ENCODE measurements at regions not wholly inside any gene's neighbourhood (a gene's known extent, or its start where the extent isn't known, plus 50 kb on each side); places are given as distances from the start of the nearest gene placed in this dataset.

- Histone ChIP-seq H2AFZ (ENCODE audit: low read length) (no peak overlapping the region), H3K27me3 (ENCODE audit: control insufficient read depth, insufficient read depth, low read length) (no peaks in the 10 kb centered on the region), H3K4me3 (replicated peaks in 1 of 4; ENCODE audit: control extremely low read depth in 1 of 4, insufficient read depth in 1 of 4, low read depth in 3 of 4, low read length in 4 of 4) (no peak overlapping the region), H3K4me1 (ENCODE audit: control insufficient read depth, extremely low read depth, insufficient read depth, low read length) (no peaks in the 10 kb centered on the region), H4K20me1 (ENCODE audit: control insufficient read depth, extremely low read depth, insufficient read depth, low read length) (no peaks in the 10 kb centered on the region), H3K79me2 (ENCODE audit: control insufficient read depth, insufficient read depth, low read length) (no peaks in the 10 kb centered on the region), H3K4me2 (ENCODE audit: extremely low read depth, insufficient read depth, low read length) (no peak overlapping the region), H3K27ac (ENCODE audit: insufficient read depth, low read length) (no peak overlapping the region), H3K36me3 (ENCODE audit: control insufficient read depth, insufficient read depth, low read length) (no peaks in the 10 kb centered on the region), H3K9ac (ENCODE audit: insufficient read depth, low read length) (no peak overlapping the region), H3K9me3 (ENCODE audit: control insufficient read depth, insufficient read depth, low read depth, low read length) (no peaks in the 10 kb centered on the region)
- TF ChIP-seq EZH2 (IDR thresholded peaks at IDR 0.05; ENCODE audit: low read length, missing control alignments) (no peak), CTCF (conservative IDR thresholded peaks at IDR 0.05 in 1 of 2, IDR thresholded peaks at IDR 0.05 in 1 of 2; ENCODE audit: low read depth in 1 of 2, low read length in 2 of 2) (no peak)
- DNase-seq (ENCODE audit: low read depth in 2 of 2), result peak in 1 of 2 donors; percentile 64
Measured at GRCh38 chr5:158050421-158050820, 191.5 kb upstream of the CLINT1 start.

GRCh38 chr5:158049459-158049858 is 190.5 kb upstream of the CLINT1 start:
- no peaks in the 10 kb centered on the region for H3K79me2 ChIP-seq (ENCODE audit: control insufficient read depth, insufficient read depth, low read length)
- no peak overlapping the region for H2AFZ ChIP-seq (ENCODE audit: low read length)
- no peak overlapping the region for H3K27ac ChIP-seq (ENCODE audit: insufficient read depth, low read length)
- H3K9ac ChIP-seq (ENCODE audit: insufficient read depth, low read length), result no peak overlapping the region
- no peaks in the 10 kb centered on the region for H4K20me1 ChIP-seq (ENCODE audit: control insufficient read depth, extremely low read depth, insufficient read depth, low read length)
- no peak overlapping the region for H3K4me2 ChIP-seq (ENCODE audit: extremely low read depth, insufficient read depth, low read length)
- no peak for DNase-seq (ENCODE audit: low read depth in 2 of 2)
- TF ChIP-seq CTCF (conservative IDR thresholded peaks at IDR 0.05 in 1 of 2, IDR thresholded peaks at IDR 0.05 in 1 of 2; ENCODE audit: low read depth in 1 of 2, low read length in 2 of 2) (no peak), EZH2 (IDR thresholded peaks at IDR 0.05; ENCODE audit: low read length, missing control alignments) (no peak)
- H3K36me3 ChIP-seq (ENCODE audit: control insufficient read depth, insufficient read depth, low read length), result no peaks in the 10 kb centered on the region
- no peaks in the 10 kb centered on the region for H3K4me1 ChIP-seq (ENCODE audit: control insufficient read depth, extremely low read depth, insufficient read depth, low read length)
- no peaks in the 10 kb centered on the region for H3K9me3 ChIP-seq (ENCODE audit: control insufficient read depth, insufficient read depth, low read depth, low read length)
- H3K4me3 ChIP-seq (replicated peaks in 1 of 4; ENCODE audit: control extremely low read depth in 1 of 4, insufficient read depth in 1 of 4, low read depth in 3 of 4, low read length in 4 of 4), result no peak overlapping the region
- H3K27me3 ChIP-seq (ENCODE audit: control insufficient read depth, insufficient read depth, low read length), result no peaks in the 10 kb centered on the region

GRCh38 chr5:158045696-158046095 is 186.8 kb upstream of the CLINT1 start:
- Histone ChIP-seq H3K27ac (ENCODE audit: insufficient read depth, low read length) (no peak overlapping the region), H3K9me3 (ENCODE audit: control insufficient read depth, insufficient read depth, low read depth, low read length) (no peaks in the 10 kb centered on the region), H4K20me1 (ENCODE audit: control insufficient read depth, extremely low read depth, insufficient read depth, low read length) (no peaks in the 10 kb centered on the region), H2AFZ (ENCODE audit: low read length) (no peak overlapping the region), H3K27me3 (ENCODE audit: control insufficient read depth, insufficient read depth, low read length) (no peaks in the 10 kb centered on the region), H3K36me3 (ENCODE audit: control insufficient read depth, insufficient read depth, low read length) (no peaks in the 10 kb centered on the region), H3K9ac (ENCODE audit: insufficient read depth, low read length) (no peak overlapping the region), H3K4me3 (replicated peaks in 1 of 4; ENCODE audit: control extremely low read depth in 1 of 4, insufficient read depth in 1 of 4, low read depth in 3 of 4, low read length in 4 of 4) (no peak overlapping the region), H3K4me2 (ENCODE audit: extremely low read depth, insufficient read depth, low read length) (no peak overlapping the region), H3K79me2 (ENCODE audit: control insufficient read depth, insufficient read depth, low read length) (no peaks in the 10 kb centered on the region), H3K4me1 (ENCODE audit: control insufficient read depth, extremely low read depth, insufficient read depth, low read length) (no peaks in the 10 kb centered on the region)
- DNase-seq (ENCODE audit: low read depth in 2 of 2), result no peak
- no peak for TF ChIP-seq EZH2 (IDR thresholded peaks at IDR 0.05; ENCODE audit: low read length, missing control alignments)
- no peak for TF ChIP-seq CTCF (conservative IDR thresholded peaks at IDR 0.05 in 1 of 2, IDR thresholded peaks at IDR 0.05 in 1 of 2; ENCODE audit: low read depth in 1 of 2, low read length in 2 of 2)
